ENCODE measurements at regions not wholly inside any gene's neighbourhood (a gene's known extent, or its start where the extent isn't known, plus 50 kb on each side); places are given as distances from the start of the nearest gene placed in this dataset.

GRCh38 chr6:114650891-114651290 lies 308.1 kb upstream of the HS3ST5 start (continued):
- TF ChIP-seq TAF7 (optimal IDR thresholded peaks at IDR 0.05; ENCODE audit: borderline replicate concordance, low read depth, low read length) (no peak), HDAC2 (IDR thresholded peaks at IDR 0.05; ENCODE audit: borderline replicate concordance in 1 of 2, low read depth in 2 of 2, low read length in 2 of 2) (no peak), POLR2AphosphoS5 (IDR thresholded peaks at IDR 0.05; ENCODE audit: low read depth, low read length) (no peak), HDAC6 (IDR thresholded peaks at IDR 0.05; ENCODE audit: low read depth, low read length) (no peak), ATF3 (IDR thresholded peaks at IDR 0.05; ENCODE audit: insufficient read depth, low read depth, low read length) (no peak), SP1 (IDR thresholded peaks at IDR 0.05; ENCODE audit: low read depth, low read length) (no peak), ZNF274 (IDR thresholded peaks at IDR 0.05; ENCODE audit: borderline replicate concordance, extremely low read depth, low read length) (no peak), SUZ12 (IDR thresholded peaks at IDR 0.05; ENCODE audit: low read length) (no peak), CTBP2 (IDR thresholded peaks at IDR 0.05; ENCODE audit: borderline replicate concordance, insufficient read depth, insufficient read length, low read length) (no peak), BCL11A (IDR thresholded peaks at IDR 0.05; ENCODE audit: low read depth in 2 of 2, low read length in 2 of 2) (no peak), TBP (IDR thresholded peaks at IDR 0.05; ENCODE audit: low read depth, low read length) (no peak), JUND (IDR thresholded peaks at IDR 0.05; ENCODE audit: low read length) (no peak), RFX5 (IDR thresholded peaks at IDR 0.05; ENCODE audit: borderline replicate concordance, low read depth, low read length) (no peak)
